M059J (cell line): ENCODE measurements at regions not wholly inside any gene's neighbourhood (a gene's known extent, or its start where the extent isn't known, plus 50 kb on each side); places are given as distances from the start of the nearest gene placed in this dataset.
"Not testable (repeated sequence)": the region's sequence is repeated elsewhere in the genome, so short reads cannot be mapped to it uniquely, and the experiment has no call there.

Source experiments
- DNase-seq: peaks from one replicate; pipeline ENCODE4 v3.0.0-alpha.2; 2012; ENCODE audit warnings: low read depth

GRCh38 chrY:18919256-18919655, 145.7 kb upstream of the HSFY2 start:
- DNase-seq: no peak

GRCh38 chrY:18912846-18913245, 139.3 kb upstream of the HSFY2 start:
- DNase-seq: no peak

GRCh38 chrY:18909846-18910245, 136.3 kb upstream of the HSFY2 start:
- DNase-seq: peak; percentile 20

- DNase-seq: peak; percentile 14
Observed at GRCh38 chrY:18906198-18906597, 132.7 kb upstream of the HSFY2 start.

GRCh38 chrY:18904296-18904695, 130.8 kb upstream of the HSFY2 start:
- no peak for DNase-seq

GRCh38 chrY:18891994-18892393, 118.5 kb upstream of the HSFY2 start:
- DNase-seq: no peak

- DNase-seq: no peak
Observed at GRCh38 chrY:18889548-18889947, 116.0 kb upstream of the HSFY2 start.

GRCh38 chrY:18884748-18885147, 111.2 kb upstream of the HSFY2 start:
- peak; percentile 0 for DNase-seq

GRCh38 chrY:18869145-18869544, 95.6 kb upstream of the HSFY2 start:
- not testable (repeated sequence) for DNase-seq

- DNase-seq: not testable (repeated sequence)
Observed at GRCh38 chrY:18866887-18867551, 93.5 kb upstream of the HSFY2 start.

- DNase-seq: not testable (repeated sequence)
Observed at GRCh38 chrY:18860856-18861255, 87.3 kb upstream of the HSFY2 start.

- DNase-seq: not testable (repeated sequence)
Observed at GRCh38 chrY:18858484-18859191, 85.1 kb upstream of the HSFY2 start.

GRCh38 chrY:18855184-18855583, 81.6 kb upstream of the HSFY2 start:
- not testable (repeated sequence) for DNase-seq

GRCh38 chrY:18853323-18853722, 79.8 kb upstream of the HSFY2 start:
- not testable (repeated sequence) for DNase-seq

GRCh38 chrY:18836643-18837042, 63.1 kb upstream of the HSFY2 start:
- not testable (repeated sequence) for DNase-seq
